ENCODE measurements at regions not wholly inside any gene's neighbourhood (a gene's known extent, or its start where the extent isn't known, plus 50 kb on each side); places are given as distances from the start of the nearest gene placed in this dataset.

- TF ChIP-seq INSM2 (tag by site-specific recombination; IDR thresholded peaks at IDR 0.05) (no peak), ZNF398 (tag by site-specific recombination; IDR thresholded peaks at IDR 0.05) (no peak), ZNF23 (tag by site-specific recombination; IDR thresholded peaks at IDR 0.05; ENCODE audit: borderline replicate concordance) (no peak)
Observed at GRCh38 chr12:78787576-78787975, 77.0 kb upstream of the SYT1 start (continued).

GRCh38 chr12:78790148-78790547 is 74.4 kb upstream of the SYT1 start:
- Histone ChIP-seq H3K9me3 (ENCODE audit: control insufficient read depth, insufficient read depth, low read depth, low read length) (no peaks in the 10 kb centered on the region), H3K27ac (ENCODE audit: extremely low read depth, low read depth, low read length) (no peak overlapping the region), H3K4me1 (ENCODE audit: control insufficient read depth, insufficient read depth, low read length) (no peaks in the 10 kb centered on the region), H3K4me3 (ENCODE audit: low read depth, low read length) (no peak overlapping the region), H3K36me3 (ENCODE audit: control insufficient read depth in 2 of 2, insufficient read depth in 1 of 2, low read length in 2 of 2) (no peaks in the 10 kb centered on the region)
- CTCF ChIA-PET: interaction anchor here (0.7 kb wide), 1 partner anchor 96 kb away, joined by 5 read pairs; no protein-coding TSS in a partner anchor
- TF ChIP-seq ZNF843 (tag by site-specific recombination; IDR thresholded peaks at IDR 0.05) (no peak), ZFP69B (tag by site-specific recombination; IDR thresholded peaks at IDR 0.05) (no peak), ZNF624 (tag by site-specific recombination; IDR thresholded peaks at IDR 0.05) (no peak), ZNF514 (tag by site-specific recombination; IDR thresholded peaks at IDR 0.05) (no peak), ZNF707 (tag by site-specific recombination; IDR thresholded peaks at IDR 0.05) (no peak), ZNF18 (tag by site-specific recombination; IDR thresholded peaks at IDR 0.05) (no peak), SETDB1 (IDR thresholded peaks at IDR 0.05; ENCODE audit: insufficient read length, low read length) (no peak), GLIS2 (tag by site-specific recombination; IDR thresholded peaks at IDR 0.05) (no peak), ZNF23 (tag by site-specific recombination; IDR thresholded peaks at IDR 0.05; ENCODE audit: borderline replicate concordance) (no peak), ZNF549 (tag by site-specific recombination; IDR thresholded peaks at IDR 0.05) (no peak), ZNF621 (tag by site-specific recombination; IDR thresholded peaks at IDR 0.05) (no peak), ZNF580 (tag by site-specific recombination; IDR thresholded peaks at IDR 0.05) (no peak), ZNF610 (tag by site-specific recombination; IDR thresholded peaks at IDR 0.05; ENCODE audit: borderline replicate concordance) (no peak), WT1 (tag by site-specific recombination; IDR thresholded peaks at IDR 0.05) (no peak), PRDM6 (tag by site-specific recombination; IDR thresholded peaks at IDR 0.05) (no peak), ZNF416 (tag by site-specific recombination; IDR thresholded peaks at IDR 0.05) (no peak), KLF8 (tag by site-specific recombination; IDR thresholded peaks at IDR 0.05) (no peak), FEZF1 (tag by site-specific recombination; IDR thresholded peaks at IDR 0.05) (no peak), ZNF776 (tag by site-specific recombination; IDR thresholded peaks at IDR 0.05; ENCODE audit: borderline replicate concordance) (no peak), ZNF529 (tag by site-specific recombination; IDR thresholded peaks at IDR 0.05; ENCODE audit: insufficient replicate concordance) (no peak)
- POLR2A ChIA-PET: no interaction called here

Measured in HEK293 (cell line).